HG02943 (cell line): ENCODE measurements at regions not wholly inside any gene's neighbourhood (a gene's known extent, or its start where the extent isn't known, plus 50 kb on each side); places are given as distances from the start of the nearest gene placed in this dataset.
"Not testable (repeated sequence)": the region's sequence is repeated elsewhere in the genome, so short reads cannot be mapped to it uniquely, and the experiment has no call there.

Experiments
- ATAC-seq: cut with Tn5 transposase; IDR thresholded peaks from one replicate; pipeline ENCODE4 v1.9.1; 2021; ENCODE audit warnings: mild to moderate bottlenecking, low read depth, moderate library complexity; ENCODE audit not compliant: unreplicated experiment

- no peak for ATAC-seq
Observed at GRCh38 chr13:80189889-80190597, 150.9 kb downstream of the SPRY2 start.

GRCh38 chr13:80180740-80181355, 160.1 kb downstream of the SPRY2 start:
- ATAC-seq: no peak

- no peak for ATAC-seq
Observed at GRCh38 chr13:80177327-80177726, 163.6 kb downstream of the SPRY2 start.

- ATAC-seq: no peak
Observed at GRCh38 chr13:80173224-80173623, 167.7 kb downstream of the SPRY2 start.

GRCh38 chr13:80171096-80171495, 169.8 kb downstream of the SPRY2 start:
- no peak for ATAC-seq

GRCh38 chr13:80168089-80168850, 172.7 kb downstream of the SPRY2 start:
- no peak for ATAC-seq

- no peak for ATAC-seq
Observed at GRCh38 chr13:80166352-80166751, 174.6 kb downstream of the SPRY2 start.

- no peak for ATAC-seq
Observed at GRCh38 chr13:80164462-80164861, 176.5 kb downstream of the SPRY2 start.

- ATAC-seq: no peak
Observed at GRCh38 chr13:80161896-80162295, 179.0 kb downstream of the SPRY2 start.

GRCh38 chr13:80161219-80161618, 179.7 kb downstream of the SPRY2 start:
- ATAC-seq: no peak

GRCh38 chr13:80160110-80160509, 180.8 kb downstream of the SPRY2 start:
- ATAC-seq: no peak

GRCh38 chr13:80157261-80157932, 183.5 kb downstream of the SPRY2 start:
- ATAC-seq: no peak

- not testable (repeated sequence) for ATAC-seq
Observed at GRCh38 chr13:80152142-80152541, 188.8 kb downstream of the SPRY2 start.

GRCh38 chr13:80151016-80151415, 189.9 kb downstream of the SPRY2 start:
- ATAC-seq: no peak

- no peak for ATAC-seq
Observed at GRCh38 chr13:80149736-80150135, 191.2 kb downstream of the SPRY2 start.

- no peak for ATAC-seq
Observed at GRCh38 chr13:80145171-80145690, 195.7 kb downstream of the SPRY2 start.

- no peak for ATAC-seq
Observed at GRCh38 chr13:80144493-80144892, 196.4 kb downstream of the SPRY2 start.

GRCh38 chr13:80141123-80141849, 199.6 kb downstream of the SPRY2 start:
- no peak for ATAC-seq

GRCh38 chr13:80140685-80141084, 200.2 kb downstream of the SPRY2 start:
- ATAC-seq: no peak

GRCh38 chr13:80139196-80139595, 201.7 kb downstream of the SPRY2 start:
- no peak for ATAC-seq
